CD1c-positive myeloid dendritic cell (primary cell): ENCODE measurements at regions not wholly inside any gene's neighbourhood (a gene's known extent, or its start where the extent isn't known, plus 50 kb on each side); places are given as distances from the start of the nearest gene placed in this dataset.
"Not testable (repeated sequence)": the region's sequence is repeated elsewhere in the genome, so short reads cannot be mapped to it uniquely, and the experiment has no call there.

Source experiments
- DNase-seq: peaks from one replicate; pipeline ENCODE4 v3.0.0-alpha.2; 2016; ENCODE audit errors: extremely low spot score

DNA sequence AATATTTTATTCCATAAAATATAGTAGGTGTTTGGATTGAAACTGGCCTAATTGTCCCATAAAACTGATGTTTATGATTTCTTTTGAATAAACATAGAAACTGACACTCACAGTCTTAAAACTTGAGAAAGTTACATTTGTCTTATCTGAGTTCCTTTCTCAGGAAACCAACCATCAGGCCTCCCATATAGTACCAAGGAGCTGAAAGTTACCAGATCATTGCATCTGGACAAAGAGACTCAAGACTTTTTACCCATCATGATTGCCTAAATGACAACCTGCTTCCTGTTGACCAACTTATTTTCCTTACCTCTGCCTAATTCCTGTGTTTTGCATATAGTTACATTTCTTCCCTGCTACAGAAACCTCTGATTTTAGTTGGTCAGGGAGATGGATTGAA, 137.0 kb upstream of the XPO1 start:
- DNase-seq: no peak

DNA sequence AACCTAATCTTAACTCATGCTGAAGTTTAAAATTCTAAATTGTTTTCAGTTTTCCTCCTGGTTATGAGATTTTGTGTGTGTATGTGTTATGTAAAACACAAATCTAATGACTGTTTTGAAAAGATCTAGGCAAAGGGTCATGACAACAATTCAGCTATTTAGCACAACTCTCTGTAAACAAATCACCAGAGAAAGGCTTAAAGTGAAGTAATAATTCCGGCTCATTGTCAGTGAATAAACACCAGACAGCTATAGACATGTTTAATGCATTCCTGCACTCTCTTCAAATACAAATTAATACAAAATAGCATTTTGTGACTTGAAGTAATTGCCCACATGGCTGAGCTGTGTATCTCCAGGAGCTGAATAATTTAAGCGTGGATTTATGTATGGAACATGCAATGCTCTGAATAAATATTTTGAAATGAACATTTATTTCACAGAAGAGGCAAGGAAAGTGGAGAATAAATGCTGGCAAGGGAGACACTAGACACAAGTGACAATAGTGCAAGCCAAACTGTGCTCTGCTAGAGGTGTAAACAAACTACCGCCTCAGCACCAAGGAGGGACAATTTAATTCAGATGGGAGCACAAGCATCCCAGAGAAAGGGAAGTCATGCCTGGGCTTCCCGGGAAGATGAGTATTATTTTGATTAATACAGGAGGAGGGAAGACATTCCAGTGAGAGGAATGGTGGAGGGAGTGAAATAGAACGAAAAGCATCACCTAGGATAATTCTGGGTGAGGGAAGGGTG, 133.6 kb upstream of the XPO1 start:
- DNase-seq: no peak

DNA sequence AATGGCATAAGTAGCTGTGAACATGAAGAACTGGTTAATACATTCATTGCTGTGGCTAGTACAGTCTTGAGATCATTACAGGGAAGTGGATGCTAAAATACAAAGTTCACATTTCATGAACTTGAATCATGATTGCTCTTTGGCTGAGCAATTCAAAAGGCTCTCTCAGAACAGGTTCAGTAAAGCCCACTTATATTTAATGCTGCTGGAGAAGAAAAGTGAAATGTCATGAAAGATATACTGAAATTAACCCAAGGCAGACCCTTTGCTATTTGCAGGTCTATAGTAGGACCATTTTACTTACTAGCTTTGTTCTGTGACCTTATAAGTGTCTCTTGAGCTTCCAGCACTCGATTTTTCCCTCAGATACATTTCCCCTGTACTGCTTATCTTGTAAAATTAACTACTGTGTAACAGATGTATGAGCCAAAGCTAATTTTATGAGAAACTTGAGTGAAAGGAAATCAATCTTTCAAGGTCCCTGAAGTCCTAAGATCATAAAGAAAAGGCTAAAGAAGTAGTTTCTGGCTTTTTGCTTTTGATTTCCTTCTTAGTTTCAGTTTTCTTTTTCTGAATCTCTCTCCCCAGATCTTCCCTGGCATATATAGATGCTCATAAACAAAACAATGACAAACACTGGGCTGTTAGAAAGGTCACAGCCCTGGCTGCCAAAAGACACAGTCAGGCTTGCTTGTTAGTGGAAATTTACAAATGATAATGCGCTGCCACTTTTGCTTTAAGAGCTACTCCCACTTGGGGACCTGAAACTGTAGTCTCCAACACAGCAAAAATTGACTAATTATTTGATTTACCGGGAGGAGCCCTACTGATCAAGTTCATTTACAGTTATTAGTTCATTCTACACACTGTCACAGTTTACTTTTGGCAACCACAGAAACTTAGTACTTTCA, 132.7 kb upstream of the XPO1 start:
- no peak for DNase-seq

DNA sequence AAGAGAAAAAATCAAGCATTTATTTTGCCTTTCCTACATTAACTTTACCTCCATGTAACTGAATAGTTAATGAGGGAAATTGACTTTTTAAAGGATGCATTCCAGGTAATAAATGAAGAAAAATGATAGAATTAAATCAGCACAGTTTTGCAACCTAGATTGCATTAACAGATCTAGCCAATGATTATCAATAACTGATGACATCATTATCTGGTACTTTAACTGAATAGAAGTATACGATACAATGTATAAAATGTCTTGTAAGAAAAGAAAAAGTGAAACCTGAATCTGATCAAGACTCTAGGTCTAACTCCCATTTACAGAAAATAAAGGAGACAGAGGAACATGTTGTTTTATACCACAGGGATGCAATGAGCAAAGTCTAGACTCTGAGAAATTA, 126.0 kb upstream of the XPO1 start:
- no peak for DNase-seq

- DNase-seq: no peak
Measured at GRCh38 chr2:61662990-61663389, 124.8 kb upstream of the XPO1 start.

DNA sequence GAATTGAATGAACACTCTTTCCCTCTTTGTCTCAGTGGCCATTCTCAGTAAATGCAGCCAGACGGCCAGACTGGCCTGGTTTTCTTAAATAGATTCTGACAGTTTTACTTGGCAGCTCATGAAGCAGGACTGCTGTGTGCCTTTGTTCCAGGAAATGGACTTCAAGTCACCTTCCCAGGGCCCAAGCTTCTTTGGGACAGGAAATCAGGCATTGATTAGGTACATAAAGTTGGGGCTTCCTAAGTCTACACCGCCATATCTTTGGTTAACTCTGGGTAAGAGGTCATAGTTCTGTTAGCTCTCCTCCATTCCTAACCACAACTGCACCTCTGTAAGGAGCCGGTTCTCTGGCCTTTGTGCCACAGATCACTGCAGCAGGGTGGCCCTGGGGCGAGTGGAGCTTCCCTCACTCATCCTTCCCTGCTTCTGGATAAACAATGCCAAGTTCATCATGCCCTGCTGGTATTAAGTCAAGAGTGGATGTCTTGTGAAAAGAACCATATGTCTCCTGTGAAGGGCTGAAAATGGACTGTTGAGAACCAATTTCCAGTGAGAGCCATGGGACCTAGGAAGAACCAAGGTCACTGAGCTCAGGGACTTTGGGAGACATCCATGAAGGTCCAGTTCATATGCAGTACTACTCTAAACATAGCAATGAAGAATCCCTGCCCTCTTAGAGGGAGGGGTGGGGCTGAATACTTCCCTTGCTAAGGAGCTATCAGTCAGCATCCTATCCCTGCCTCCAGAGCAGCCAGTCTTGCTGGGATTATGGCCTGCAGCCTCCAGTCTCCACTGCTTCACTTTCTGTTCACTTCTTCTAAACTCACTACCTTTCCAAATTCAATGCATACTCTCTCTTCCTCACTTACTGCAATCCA, 122.6 kb upstream of the XPO1 start:
- DNase-seq: no peak

GRCh38 chr2:61658841-61659780, 121.0 kb upstream of the XPO1 start:
- peak; percentile 35 for DNase-seq

DNA sequence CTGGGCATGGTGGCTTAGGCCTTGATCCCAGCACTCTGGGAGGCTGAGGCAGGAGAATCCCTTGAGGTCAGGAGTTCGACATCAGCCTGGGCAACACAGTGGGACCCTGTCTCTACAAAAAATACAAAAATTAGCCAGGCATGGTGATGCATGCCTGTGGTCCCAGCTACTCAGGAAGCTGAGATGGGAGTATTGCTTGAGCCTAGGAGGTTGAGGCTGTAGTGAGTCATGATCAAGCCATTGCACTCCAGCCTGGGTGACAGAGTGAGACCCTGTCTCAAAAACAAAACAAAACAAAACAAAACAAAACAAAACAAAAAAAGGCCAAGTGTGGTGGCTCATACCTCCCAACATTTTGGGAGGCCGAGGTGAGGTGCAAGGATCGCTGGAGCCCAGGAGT, 111.8 kb upstream of the XPO1 start:
- DNase-seq: not testable (repeated sequence)

GRCh38 chr2:61649021-61649420, 110.9 kb upstream of the XPO1 start:
- no peak for DNase-seq

DNA sequence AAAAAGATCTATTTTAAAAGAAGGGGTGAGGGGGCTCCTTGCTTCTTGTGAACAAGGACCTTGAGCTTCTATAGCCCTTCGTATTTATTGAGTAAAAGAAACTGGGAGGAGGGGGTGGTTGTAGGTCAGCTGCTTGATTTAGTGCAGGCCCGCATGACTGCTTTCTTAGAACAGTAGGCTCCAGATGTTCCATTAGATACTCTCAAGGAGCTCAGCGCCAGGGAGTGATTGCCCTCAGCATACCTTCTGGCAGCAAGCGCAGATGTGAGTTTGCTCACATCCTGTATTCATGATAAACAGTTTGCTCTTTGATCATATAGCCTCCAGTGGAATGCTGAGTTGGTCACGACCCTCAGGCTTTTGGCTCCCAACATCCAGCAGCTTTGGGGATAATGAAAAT, 108.9 kb upstream of the XPO1 start:
- no peak for DNase-seq

- DNase-seq: no peak
Measured at GRCh38 chr2:61645911-61646310, 107.8 kb upstream of the XPO1 start.

- DNase-seq: not testable (repeated sequence)
Measured at GRCh38 chr2:61643153-61643552, 105.0 kb upstream of the XPO1 start.

GRCh38 chr2:61640406-61640805, 102.2 kb upstream of the XPO1 start:
- no peak for DNase-seq

GRCh38 chr2:61639721-61640120, 101.6 kb upstream of the XPO1 start:
- DNase-seq: no peak

DNA sequence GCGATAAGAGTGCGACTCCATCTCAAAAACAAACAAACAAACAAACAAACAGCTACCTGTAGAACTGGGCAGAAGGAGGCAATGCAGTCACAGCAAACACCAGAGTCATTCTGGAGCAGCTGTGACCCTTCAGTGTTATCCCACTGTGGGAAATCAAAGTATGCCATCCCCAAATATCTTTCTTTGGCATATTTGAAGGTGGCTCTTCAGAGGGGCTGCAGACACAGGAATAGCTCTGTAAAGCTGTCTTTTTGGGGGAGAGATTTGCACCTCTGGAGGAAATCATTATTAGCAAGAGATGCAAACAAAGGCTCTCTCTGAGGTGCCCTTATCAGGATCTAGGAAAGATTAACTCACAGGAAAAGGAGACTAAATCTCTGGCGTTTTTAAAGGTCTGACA, 98.5 kb upstream of the XPO1 start:
- no peak for DNase-seq

DNA sequence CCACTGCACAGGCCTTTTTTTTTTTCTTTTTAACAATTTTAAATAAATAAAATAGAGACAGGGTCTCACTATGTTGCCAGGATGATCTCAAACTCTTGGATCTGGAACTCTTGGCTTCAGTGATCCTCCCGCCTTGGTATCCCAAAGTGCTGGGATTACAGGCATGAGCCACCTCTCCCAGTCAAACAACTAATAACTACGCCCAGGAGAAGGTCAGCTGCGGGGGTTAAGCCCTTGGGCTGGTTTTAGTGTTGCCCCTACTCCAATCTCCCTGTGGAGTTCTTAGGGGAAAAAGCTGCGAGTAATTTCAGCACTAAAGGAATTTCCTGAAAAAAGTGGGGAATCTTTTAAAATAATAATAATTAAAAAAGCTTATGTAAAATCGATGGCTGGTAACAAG, 96.4 kb upstream of the XPO1 start:
- no peak for DNase-seq

GRCh38 chr2:61633250-61633649, 95.1 kb upstream of the XPO1 start:
- no peak for DNase-seq

- no peak for DNase-seq
Measured at GRCh38 chr2:61632276-61633169, 94.4 kb upstream of the XPO1 start.

DNA sequence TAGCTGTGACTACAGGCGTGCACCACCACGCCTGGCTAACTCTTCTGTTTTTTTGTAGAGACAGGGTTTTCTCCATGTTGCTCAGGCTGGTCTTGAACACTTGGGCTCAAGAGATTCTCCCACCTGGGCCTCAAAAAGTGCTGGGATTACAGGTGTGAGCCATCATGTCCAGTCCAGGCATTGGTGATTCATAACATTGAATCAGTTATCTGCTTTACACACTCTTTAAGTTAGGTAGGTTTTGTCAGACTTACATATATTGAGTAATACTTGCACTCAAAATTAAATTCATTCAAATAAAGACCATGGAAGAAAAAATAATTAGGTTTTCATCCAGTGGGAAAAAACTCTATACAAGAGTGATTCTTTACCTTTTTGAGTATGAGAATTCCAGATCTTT, 93.2 kb upstream of the XPO1 start:
- no peak for DNase-seq

DNA sequence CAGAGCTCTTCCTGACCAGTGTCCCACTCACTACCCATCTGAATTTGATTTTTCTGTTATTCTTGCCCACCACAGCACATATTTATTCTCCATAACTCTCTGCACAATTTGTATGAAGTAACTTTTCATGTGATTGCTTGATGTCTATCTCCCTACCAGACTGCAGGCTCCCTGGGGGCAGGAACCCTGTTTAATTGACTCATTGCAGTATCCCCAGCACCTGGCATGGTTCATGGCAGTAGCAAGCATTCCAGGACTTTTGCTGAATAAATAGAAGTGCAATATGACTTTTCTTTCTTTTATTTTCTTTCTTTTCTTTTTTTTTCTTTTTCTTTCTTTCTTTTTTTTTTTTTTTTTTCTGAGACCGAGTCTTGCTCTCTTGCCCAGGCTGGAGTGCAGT, 88.7 kb upstream of the XPO1 start:
- DNase-seq: no peak
